ENCODE measurements at regions not wholly inside any gene's neighbourhood (a gene's known extent, or its start where the extent isn't known, plus 50 kb on each side); places are given as distances from the start of the nearest gene placed in this dataset.
"Not testable (repeated sequence)": the region's sequence is repeated elsewhere in the genome, so short reads cannot be mapped to it uniquely, and the experiment has no call there.

DNA sequence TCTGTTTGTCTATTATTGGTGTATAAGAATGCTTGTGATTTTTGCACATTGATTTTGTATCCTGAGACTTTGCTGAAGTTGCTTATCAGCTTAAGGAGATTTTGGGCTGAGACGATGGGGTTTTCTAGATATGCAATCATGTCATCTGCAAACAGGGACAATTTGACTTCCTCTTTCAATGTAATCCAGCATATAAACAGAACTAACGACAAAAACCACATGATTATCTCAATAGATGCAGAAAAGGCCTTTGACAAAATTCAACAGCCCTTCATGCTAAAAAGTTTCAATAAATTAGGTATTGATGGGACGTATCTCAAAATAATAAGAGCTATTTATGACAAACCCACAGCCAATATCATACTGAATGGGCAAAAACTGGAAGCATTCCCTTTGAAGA, 399.0 kb upstream of the MAN1A1 start:
- TF ChIP-seq, protein P1, sequence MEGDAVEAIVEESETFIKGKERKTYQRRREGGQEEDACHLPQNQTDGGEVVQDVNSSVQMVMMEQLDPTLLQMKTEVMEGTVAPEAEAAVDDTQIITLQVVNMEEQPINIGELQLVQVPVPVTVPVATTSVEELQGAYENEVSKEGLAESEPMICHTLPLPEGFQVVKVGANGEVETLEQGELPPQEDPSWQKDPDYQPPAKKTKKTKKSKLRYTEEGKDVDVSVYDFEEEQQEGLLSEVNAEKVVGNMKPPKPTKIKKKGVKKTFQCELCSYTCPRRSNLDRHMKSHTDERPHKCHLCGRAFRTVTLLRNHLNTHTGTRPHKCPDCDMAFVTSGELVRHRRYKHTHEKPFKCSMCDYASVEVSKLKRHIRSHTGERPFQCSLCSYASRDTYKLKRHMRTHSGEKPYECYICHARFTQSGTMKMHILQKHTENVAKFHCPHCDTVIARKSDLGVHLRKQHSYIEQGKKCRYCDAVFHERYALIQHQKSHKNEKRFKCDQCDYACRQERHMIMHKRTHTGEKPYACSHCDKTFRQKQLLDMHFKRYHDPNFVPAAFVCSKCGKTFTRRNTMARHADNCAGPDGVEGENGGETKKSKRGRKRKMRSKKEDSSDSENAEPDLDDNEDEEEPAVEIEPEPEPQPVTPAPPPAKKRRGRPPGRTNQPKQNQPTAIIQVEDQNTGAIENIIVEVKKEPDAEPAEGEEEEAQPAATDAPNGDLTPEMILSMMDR (conservative IDR thresholded peaks at IDR 0.05): not testable (repeated sequence)
- TF ChIP-seq ZFX (IDR thresholded peaks at IDR 0.05): not testable (repeated sequence)

All from C4-2B (cell line).